DOHH2 (cell line): ENCODE measurements at regions not wholly inside any gene's neighbourhood (a gene's known extent, or its start where the extent isn't known, plus 50 kb on each side); places are given as distances from the start of the nearest gene placed in this dataset.

Experiments used
- CTCF ChIP-seq: fragments of 200-600 bp; sonication (generic); IDR thresholded peaks from one replicate; pipeline ENCODE4 v1.5.1; 2014; ENCODE audit warnings: antibody characterized with exemption, mild to moderate bottlenecking, low read depth, low read length; ENCODE audit not compliant: poor library complexity, severe bottlenecking
- EZH2phosphoT487 ChIP-seq: fragments of 200-600 bp; sonication (generic); IDR thresholded peaks from 2 replicates; pipeline ENCODE4 v1.6.1; 2017; ENCODE audit warnings: borderline replicate concordance, mild to moderate bottlenecking, antibody characterized with exemption, low read length, moderate library complexity, mixed read lengths

DNA sequence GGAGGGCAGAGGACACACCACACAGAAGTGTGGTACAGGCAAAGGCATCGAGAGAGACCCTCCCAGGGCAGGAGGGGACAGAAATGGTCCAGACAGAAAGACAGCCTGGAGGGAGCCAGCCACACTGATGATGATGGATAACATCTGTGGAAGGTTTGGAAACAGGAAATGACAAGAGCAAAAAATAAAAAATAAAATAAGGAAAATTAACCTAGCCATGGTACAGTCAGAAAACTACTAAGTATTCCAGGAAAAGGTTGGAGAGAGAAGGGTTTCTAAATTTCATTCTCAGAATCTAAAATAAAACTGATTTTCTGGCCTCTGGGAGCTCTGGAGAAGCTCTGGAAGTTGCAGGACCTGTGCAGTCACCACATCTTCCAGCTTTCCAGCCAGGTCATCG, 115.2 kb upstream of the VSTM2B start:
- TF ChIP-seq CTCF (no peak), EZH2phosphoT487 (no peak)
